HL-60 (cell line): ENCODE measurements at regions not wholly inside any gene's neighbourhood (a gene's known extent, or its start where the extent isn't known, plus 50 kb on each side); places are given as distances from the start of the nearest gene placed in this dataset.

ENCODE experiments used
- POLR2AphosphoS5 ChIP-seq: IDR thresholded peaks from 2 replicates; pipeline ENCODE4 v1.6.1; 2012; ENCODE audit warnings: low read depth
- TF ChIP-seq, protein P1 (sequence below): IDR thresholded peaks from one replicate; pipeline ENCODE4 v1.5.1; 2011; ENCODE audit warnings: low read length, control low read depth, inconsistent platforms; ENCODE audit not compliant: insufficient read depth
- TF ChIP-seq, protein P2 (sequence below): IDR thresholded peaks from 2 replicates; pipeline ENCODE4 v1.6.1; 2012; ENCODE audit warnings: low read depth; ENCODE audit not compliant: insufficient replicate concordance

DNA sequence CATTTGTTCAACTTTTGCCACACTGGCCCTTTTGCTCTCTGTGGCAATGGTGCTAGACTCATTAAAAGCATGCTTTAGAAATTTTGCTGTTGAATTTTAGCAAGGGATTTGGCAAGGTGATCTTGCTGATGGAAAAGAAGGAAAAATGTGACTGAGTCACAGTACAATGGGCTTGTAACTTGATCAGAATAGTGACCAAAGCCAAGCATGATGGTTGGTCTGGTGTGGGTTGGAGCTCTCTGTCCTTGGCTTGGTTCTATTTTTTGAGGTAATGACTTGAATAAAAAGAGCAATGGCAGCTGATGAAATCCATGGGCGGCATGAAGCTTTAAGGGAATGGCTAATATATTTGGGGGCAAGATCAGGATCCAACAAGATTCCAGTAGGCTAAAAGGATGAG, 114.4 kb upstream of the ZNF366 start:
- TF ChIP-seq, protein P1, sequence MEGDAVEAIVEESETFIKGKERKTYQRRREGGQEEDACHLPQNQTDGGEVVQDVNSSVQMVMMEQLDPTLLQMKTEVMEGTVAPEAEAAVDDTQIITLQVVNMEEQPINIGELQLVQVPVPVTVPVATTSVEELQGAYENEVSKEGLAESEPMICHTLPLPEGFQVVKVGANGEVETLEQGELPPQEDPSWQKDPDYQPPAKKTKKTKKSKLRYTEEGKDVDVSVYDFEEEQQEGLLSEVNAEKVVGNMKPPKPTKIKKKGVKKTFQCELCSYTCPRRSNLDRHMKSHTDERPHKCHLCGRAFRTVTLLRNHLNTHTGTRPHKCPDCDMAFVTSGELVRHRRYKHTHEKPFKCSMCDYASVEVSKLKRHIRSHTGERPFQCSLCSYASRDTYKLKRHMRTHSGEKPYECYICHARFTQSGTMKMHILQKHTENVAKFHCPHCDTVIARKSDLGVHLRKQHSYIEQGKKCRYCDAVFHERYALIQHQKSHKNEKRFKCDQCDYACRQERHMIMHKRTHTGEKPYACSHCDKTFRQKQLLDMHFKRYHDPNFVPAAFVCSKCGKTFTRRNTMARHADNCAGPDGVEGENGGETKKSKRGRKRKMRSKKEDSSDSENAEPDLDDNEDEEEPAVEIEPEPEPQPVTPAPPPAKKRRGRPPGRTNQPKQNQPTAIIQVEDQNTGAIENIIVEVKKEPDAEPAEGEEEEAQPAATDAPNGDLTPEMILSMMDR = no peak
- no peak for TF ChIP-seq POLR2AphosphoS5
- TF ChIP-seq, protein P2, sequence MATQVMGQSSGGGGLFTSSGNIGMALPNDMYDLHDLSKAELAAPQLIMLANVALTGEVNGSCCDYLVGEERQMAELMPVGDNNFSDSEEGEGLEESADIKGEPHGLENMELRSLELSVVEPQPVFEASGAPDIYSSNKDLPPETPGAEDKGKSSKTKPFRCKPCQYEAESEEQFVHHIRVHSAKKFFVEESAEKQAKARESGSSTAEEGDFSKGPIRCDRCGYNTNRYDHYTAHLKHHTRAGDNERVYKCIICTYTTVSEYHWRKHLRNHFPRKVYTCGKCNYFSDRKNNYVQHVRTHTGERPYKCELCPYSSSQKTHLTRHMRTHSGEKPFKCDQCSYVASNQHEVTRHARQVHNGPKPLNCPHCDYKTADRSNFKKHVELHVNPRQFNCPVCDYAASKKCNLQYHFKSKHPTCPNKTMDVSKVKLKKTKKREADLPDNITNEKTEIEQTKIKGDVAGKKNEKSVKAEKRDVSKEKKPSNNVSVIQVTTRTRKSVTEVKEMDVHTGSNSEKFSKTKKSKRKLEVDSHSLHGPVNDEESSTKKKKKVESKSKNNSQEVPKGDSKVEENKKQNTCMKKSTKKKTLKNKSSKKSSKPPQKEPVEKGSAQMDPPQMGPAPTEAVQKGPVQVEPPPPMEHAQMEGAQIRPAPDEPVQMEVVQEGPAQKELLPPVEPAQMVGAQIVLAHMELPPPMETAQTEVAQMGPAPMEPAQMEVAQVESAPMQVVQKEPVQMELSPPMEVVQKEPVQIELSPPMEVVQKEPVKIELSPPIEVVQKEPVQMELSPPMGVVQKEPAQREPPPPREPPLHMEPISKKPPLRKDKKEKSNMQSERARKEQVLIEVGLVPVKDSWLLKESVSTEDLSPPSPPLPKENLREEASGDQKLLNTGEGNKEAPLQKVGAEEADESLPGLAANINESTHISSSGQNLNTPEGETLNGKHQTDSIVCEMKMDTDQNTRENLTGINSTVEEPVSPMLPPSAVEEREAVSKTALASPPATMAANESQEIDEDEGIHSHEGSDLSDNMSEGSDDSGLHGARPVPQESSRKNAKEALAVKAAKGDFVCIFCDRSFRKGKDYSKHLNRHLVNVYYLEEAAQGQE = no peak
